H1 (cell line): ENCODE measurements at regions not wholly inside any gene's neighbourhood (a gene's known extent, or its start where the extent isn't known, plus 50 kb on each side); places are given as distances from the start of the nearest gene placed in this dataset.

ENCODE experiments used
- RNF2 ChIP-seq: fragments of 200-900, 300-1000 bp; sonication (generic); IDR thresholded peaks from 2 replicates; pipeline ENCODE4 v1.7.1; 2016; ENCODE audit warnings: borderline replicate concordance, low read depth, mild to moderate bottlenecking, antibody characterized with exemption, low read length; ENCODE audit not compliant: poor library complexity, severe bottlenecking; ENCODE audit errors: missing control alignments
- TF ChIP-seq, protein P1 (sequence below): IDR thresholded peaks from 2 replicates; pipeline ENCODE4 v1.6.1; 2012; ENCODE audit warnings: inconsistent platforms

- no peak for TF ChIP-seq RNF2
- TF ChIP-seq, protein P1, sequence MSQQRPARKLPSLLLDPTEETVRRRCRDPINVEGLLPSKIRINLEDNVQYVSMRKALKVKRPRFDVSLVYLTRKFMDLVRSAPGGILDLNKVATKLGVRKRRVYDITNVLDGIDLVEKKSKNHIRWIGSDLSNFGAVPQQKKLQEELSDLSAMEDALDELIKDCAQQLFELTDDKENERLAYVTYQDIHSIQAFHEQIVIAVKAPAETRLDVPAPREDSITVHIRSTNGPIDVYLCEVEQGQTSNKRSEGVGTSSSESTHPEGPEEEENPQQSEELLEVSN: no peak
- TF ChIP-seq, all 59 proteins: peak for 0
These were observed 214.8 kb upstream of the FSHR start (continued) for GRCh38 chr2:49369101-49369500.
